Stimulated activated naive CD8-positive, alpha-beta T cell treated with anti-CD3 and anti-CD28 coated beads, Interleukin-15, Interleukin-2, amounts not matched to agents 100 U/mL and 50 U/mL, for 24 hours (primary cell): ENCODE measurements at regions not wholly inside any gene's neighbourhood (a gene's known extent, or its start where the extent isn't known, plus 50 kb on each side); places are given as distances from the start of the nearest gene placed in this dataset.

Experiments used
- ATAC-seq: fragments of 150-1000 bp; cut with Tn5 transposase; one replicate; pipeline ENCODE4 v1.10.0; 2021
- DNase-seq: peaks from one replicate; pipeline ENCODE4 v3.0.0; 2021

GRCh38 chr6:19613678-19614077 is 223.5 kb upstream of the ID4 start:
- ATAC-seq (no peak), DNase-seq (no peak)

GRCh38 chr6:19616022-19616421 is 221.1 kb upstream of the ID4 start:
- ATAC-seq = no peak
- no peak for DNase-seq

GRCh38 chr6:19632230-19632629 is 204.9 kb upstream of the ID4 start:
- no peak for DNase-seq
- no peak for ATAC-seq

- no peak for DNase-seq
- no peak for ATAC-seq
Observed at GRCh38 chr6:19632786-19633185, 204.4 kb upstream of the ID4 start.

- DNase-seq (no peak), ATAC-seq (no peak)
Observed at GRCh38 chr6:19635728-19636127, 201.4 kb upstream of the ID4 start.

GRCh38 chr6:19637010-19637409 is 200.2 kb upstream of the ID4 start:
- no peak for DNase-seq
- no peak for ATAC-seq

- DNase-seq = no peak
- no peak for ATAC-seq
Observed at GRCh38 chr6:19638931-19639330, 198.2 kb upstream of the ID4 start.

- no peak for DNase-seq
- ATAC-seq = no peak
Observed at GRCh38 chr6:19643287-19643686, 193.9 kb upstream of the ID4 start.

GRCh38 chr6:19643713-19644112 is 193.5 kb upstream of the ID4 start:
- DNase-seq = no peak
- ATAC-seq = no peak

GRCh38 chr6:19655744-19656143 is 181.4 kb upstream of the ID4 start:
- DNase-seq (no peak), ATAC-seq (no peak)

GRCh38 chr6:19660123-19660910 is 176.9 kb upstream of the ID4 start:
- no peak for ATAC-seq

GRCh38 chr6:19662911-19663310 is 174.3 kb upstream of the ID4 start:
- ATAC-seq (no peak), DNase-seq (no peak)

More at GRCh38 chr6:19660123-19660910, 176.9 kb upstream of the ID4 start:
- DNase-seq = no peak

- ATAC-seq = no peak
- no peak for DNase-seq
Observed at GRCh38 chr6:19663479-19663878, 173.7 kb upstream of the ID4 start.

- DNase-seq (no peak), ATAC-seq (no peak)
Observed at GRCh38 chr6:19664050-19664449, 173.1 kb upstream of the ID4 start.

GRCh38 chr6:19664878-19665612 is 172.1 kb upstream of the ID4 start:
- ATAC-seq (no peak), DNase-seq (no peak)

GRCh38 chr6:19665613-19665909 is 171.6 kb upstream of the ID4 start:
- ATAC-seq = no peak
- no peak for DNase-seq

- no peak for DNase-seq
- ATAC-seq = no peak
Observed at GRCh38 chr6:19668710-19669109, 168.5 kb upstream of the ID4 start.

- no peak for ATAC-seq
- DNase-seq = no peak
Observed at GRCh38 chr6:19669206-19669605, 168.0 kb upstream of the ID4 start.

- no peak for DNase-seq
- ATAC-seq = no peak
Observed at GRCh38 chr6:19682859-19683258, 154.3 kb upstream of the ID4 start.

GRCh38 chr6:19690325-19691075 is 146.7 kb upstream of the ID4 start:
- DNase-seq (no peak), ATAC-seq (no peak)

- DNase-seq (no peak), ATAC-seq (no peak)
Observed at GRCh38 chr6:19691465-19692167, 145.6 kb upstream of the ID4 start.

GRCh38 chr6:19692506-19693298 is 144.5 kb upstream of the ID4 start:
- no peak for ATAC-seq
- DNase-seq = no peak
